Fibroblast of skin of left biceps (primary cell): ENCODE measurements at regions not wholly inside any gene's neighbourhood (a gene's known extent, or its start where the extent isn't known, plus 50 kb on each side); places are given as distances from the start of the nearest gene placed in this dataset.

Source experiments
- DNase-seq, 2 experiments: peaks; one replicate each; pipeline ENCODE4 v3.0.0-alpha.2; 2013; ENCODE audit warnings: low read depth in 2 of 2

GRCh38 chr3:117184574-117184973, 475.0 kb downstream of the TUSC7 start:
- DNase-seq = peak; percentile 33 to 40

GRCh38 chr3:117191245-117191644, 481.7 kb downstream of the TUSC7 start:
- no peak for DNase-seq

- no peak for DNase-seq
Measured at GRCh38 chr3:117192888-117193287, 483.3 kb downstream of the TUSC7 start.

- DNase-seq = peak in 1 of 2 experiments; percentile 2
Measured at GRCh38 chr3:117193390-117193789, 483.8 kb downstream of the TUSC7 start.

GRCh38 chr3:117195034-117195433, 485.5 kb downstream of the TUSC7 start:
- DNase-seq = no peak

- no peak for DNase-seq
Measured at GRCh38 chr3:117200962-117201361, 491.4 kb downstream of the TUSC7 start.

- peak in 1 of 2 experiments; percentile 28 for DNase-seq
Measured at GRCh38 chr3:117201901-117202774, 492.6 kb downstream of the TUSC7 start.

GRCh38 chr3:117217355-117217754, 507.8 kb downstream of the TUSC7 start:
- DNase-seq = no peak

- DNase-seq = no peak
Measured at GRCh38 chr3:117217760-117218316, 508.3 kb downstream of the TUSC7 start.

- no peak for DNase-seq
Measured at GRCh38 chr3:117218641-117219048, 509.1 kb downstream of the TUSC7 start.

GRCh38 chr3:117219296-117219695, 509.7 kb downstream of the TUSC7 start:
- DNase-seq = no peak

GRCh38 chr3:117226932-117227331, 517.4 kb downstream of the TUSC7 start:
- DNase-seq = no peak

GRCh38 chr3:117228466-117228865, 518.9 kb downstream of the TUSC7 start:
- no peak for DNase-seq

GRCh38 chr3:117230924-117231323, 521.3 kb downstream of the TUSC7 start:
- no peak for DNase-seq

GRCh38 chr3:117234331-117234730, 524.8 kb downstream of the TUSC7 start:
- DNase-seq = no peak

- no peak for DNase-seq
Measured at GRCh38 chr3:117235304-117235703, 525.7 kb downstream of the TUSC7 start.

GRCh38 chr3:117238806-117239205, 529.2 kb downstream of the TUSC7 start:
- no peak for DNase-seq

- no peak for DNase-seq
Measured at GRCh38 chr3:117243657-117244056, 534.1 kb downstream of the TUSC7 start.

- DNase-seq = no peak
Measured at GRCh38 chr3:117246771-117247555, 537.4 kb downstream of the TUSC7 start.

GRCh38 chr3:117248153-117248552, 538.6 kb downstream of the TUSC7 start:
- DNase-seq = no peak

GRCh38 chr3:117252208-117252607, 542.6 kb downstream of the TUSC7 start:
- DNase-seq = no peak

GRCh38 chr3:117252651-117253050, 543.1 kb downstream of the TUSC7 start:
- DNase-seq = no peak

- DNase-seq = no peak
Measured at GRCh38 chr3:117253636-117254035, 544.1 kb downstream of the TUSC7 start.
